ENCODE measurements at regions not wholly inside any gene's neighbourhood (a gene's known extent, or its start where the extent isn't known, plus 50 kb on each side); places are given as distances from the start of the nearest gene placed in this dataset.

GRCh38 chr7:84304407-84304806 is 109.8 kb upstream of the SEMA3A start:
- no peak overlapping the region for H3K4me3 ChIP-seq (ENCODE audit: low read length)
- no peaks in the 10 kb centered on the region for H3K4me1 ChIP-seq (ENCODE audit: insufficient read depth, low read length)
- no peaks in the 10 kb centered on the region for H3K36me3 ChIP-seq (ENCODE audit: insufficient read depth, low read depth, low read length)
- no peak overlapping the region for H3K9ac ChIP-seq (ENCODE audit: low read depth, low read length)
- no peaks in the 10 kb centered on the region for H3K9me3 ChIP-seq (ENCODE audit: insufficient read depth, low read depth, low read length)
- H3K27me3 ChIP-seq (ENCODE audit: insufficient read depth, low read length), result no peaks in the 10 kb centered on the region
- H3K27ac ChIP-seq (ENCODE audit: low read length), result no peak overlapping the region

DNA sequence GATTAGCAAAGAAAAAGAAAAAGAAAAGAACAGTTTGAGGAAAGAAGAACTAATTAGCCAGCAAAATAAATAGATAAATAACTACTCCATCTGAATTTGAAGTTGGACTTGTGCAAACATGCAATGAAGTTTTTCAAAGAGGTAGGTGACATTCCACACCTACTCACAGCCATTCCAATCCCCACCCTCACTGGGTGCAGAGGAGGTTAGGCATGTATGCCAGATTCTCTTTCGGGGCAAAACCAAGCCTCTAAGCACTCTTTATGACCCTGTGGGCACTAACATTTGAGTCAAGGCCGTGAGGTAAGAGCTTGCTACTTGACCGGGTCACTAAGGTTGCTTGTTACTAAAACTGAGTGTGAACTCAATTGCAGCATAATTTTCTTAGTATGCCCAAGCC is 108.4 kb upstream of the SEMA3A start:
- Histone ChIP-seq H3K9me3 (ENCODE audit: insufficient read depth, low read depth, low read length) (no peaks in the 10 kb centered on the region), H3K36me3 (ENCODE audit: insufficient read depth, low read depth, low read length) (no peaks in the 10 kb centered on the region), H3K9ac (ENCODE audit: low read depth, low read length) (no peak overlapping the region), H3K27ac (ENCODE audit: low read length) (no peak overlapping the region), H3K4me3 (ENCODE audit: low read length) (no peak overlapping the region), H3K27me3 (ENCODE audit: insufficient read depth, low read length) (no peaks in the 10 kb centered on the region), H3K4me1 (ENCODE audit: insufficient read depth, low read length) (no peaks in the 10 kb centered on the region)

- H3K9ac ChIP-seq (ENCODE audit: low read depth, low read length), result no peak overlapping the region
- no peak overlapping the region for H3K4me3 ChIP-seq (ENCODE audit: low read length)
- no peaks in the 10 kb centered on the region for H3K9me3 ChIP-seq (ENCODE audit: insufficient read depth, low read depth, low read length)
- H3K36me3 ChIP-seq (ENCODE audit: insufficient read depth, low read depth, low read length), result no peaks in the 10 kb centered on the region
- no peak overlapping the region for H3K27ac ChIP-seq (ENCODE audit: low read length)
- H3K4me1 ChIP-seq (ENCODE audit: insufficient read depth, low read length), result no peaks in the 10 kb centered on the region
- H3K27me3 ChIP-seq (ENCODE audit: insufficient read depth, low read length), result no peaks in the 10 kb centered on the region
Observed at GRCh38 chr7:84297616-84298015, 103.0 kb upstream of the SEMA3A start.

- H3K27me3 ChIP-seq (ENCODE audit: insufficient read depth, low read length), result no peaks in the 10 kb centered on the region
- H3K36me3 ChIP-seq (ENCODE audit: insufficient read depth, low read depth, low read length), result no peaks in the 10 kb centered on the region
- no peak overlapping the region for H3K4me3 ChIP-seq (ENCODE audit: low read length)
- no peaks in the 10 kb centered on the region for H3K9me3 ChIP-seq (ENCODE audit: insufficient read depth, low read depth, low read length)
- no peak overlapping the region for H3K27ac ChIP-seq (ENCODE audit: low read length)
- H3K4me1 ChIP-seq (ENCODE audit: insufficient read depth, low read length), result no peaks in the 10 kb centered on the region
- no peak overlapping the region for H3K9ac ChIP-seq (ENCODE audit: low read depth, low read length)
Observed at GRCh38 chr7:84294847-84295455, 100.4 kb upstream of the SEMA3A start.

DNA sequence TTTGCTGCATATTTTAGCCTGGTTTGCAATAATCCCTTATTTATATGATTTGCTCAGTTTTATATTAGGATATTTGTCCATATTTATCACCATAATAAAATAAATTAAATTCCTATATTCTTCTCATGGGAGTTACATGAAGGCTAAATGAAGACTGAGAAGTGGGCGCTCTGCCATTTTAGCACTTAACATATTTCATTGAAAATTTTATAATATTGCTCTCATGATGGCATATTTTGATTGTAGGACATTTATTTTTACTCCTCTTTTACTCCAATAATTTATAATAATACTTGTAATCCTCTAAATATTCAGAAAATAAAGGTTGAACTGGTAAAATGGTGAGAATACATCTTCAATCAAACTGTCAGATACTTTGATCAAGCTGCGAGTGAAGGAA is 99.8 kb upstream of the SEMA3A start:
- no peak overlapping the region for H3K9ac ChIP-seq (ENCODE audit: low read depth, low read length)
- no peaks in the 10 kb centered on the region for H3K9me3 ChIP-seq (ENCODE audit: insufficient read depth, low read depth, low read length)
- H3K4me1 ChIP-seq (ENCODE audit: insufficient read depth, low read length), result no peaks in the 10 kb centered on the region
- H3K4me3 ChIP-seq (ENCODE audit: low read length), result no peak overlapping the region
- H3K36me3 ChIP-seq (ENCODE audit: insufficient read depth, low read depth, low read length), result no peaks in the 10 kb centered on the region
- H3K27ac ChIP-seq (ENCODE audit: low read length), result no peak overlapping the region
- H3K27me3 ChIP-seq (ENCODE audit: insufficient read depth, low read length), result no peaks in the 10 kb centered on the region

GRCh38 chr7:84291756-84292155 is 97.2 kb upstream of the SEMA3A start:
- Histone ChIP-seq H3K4me3 (ENCODE audit: low read length) (no peak overlapping the region), H3K9me3 (ENCODE audit: insufficient read depth, low read depth, low read length) (no peaks in the 10 kb centered on the region), H3K27ac (ENCODE audit: low read length) (no peak overlapping the region), H3K27me3 (ENCODE audit: insufficient read depth, low read length) (no peaks in the 10 kb centered on the region), H3K9ac (ENCODE audit: low read depth, low read length) (no peak overlapping the region), H3K36me3 (ENCODE audit: insufficient read depth, low read depth, low read length) (no peaks in the 10 kb centered on the region), H3K4me1 (ENCODE audit: insufficient read depth, low read length) (no peaks in the 10 kb centered on the region)

DNA sequence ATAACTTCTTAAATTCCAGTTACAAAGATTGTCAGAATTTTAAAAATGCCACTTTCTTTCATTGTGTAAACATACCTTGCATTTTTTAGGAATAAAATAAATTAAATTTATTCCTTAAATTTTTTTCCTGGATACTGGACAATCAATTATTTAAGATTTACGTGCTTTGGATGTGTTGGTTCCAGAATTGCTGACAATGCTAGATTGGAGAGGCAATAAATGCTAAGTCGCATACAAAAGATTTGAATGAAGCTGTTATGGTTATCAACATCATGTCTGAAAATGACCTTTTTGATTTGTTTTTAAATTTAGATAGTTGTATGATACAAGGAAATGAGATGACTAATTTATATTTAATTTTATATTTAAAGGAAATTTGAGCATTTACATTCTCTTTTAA is 89.2 kb upstream of the SEMA3A start:
- Histone ChIP-seq H3K9ac (ENCODE audit: low read depth, low read length) (no peak overlapping the region), H3K27ac (ENCODE audit: low read length) (no peak overlapping the region), H3K36me3 (ENCODE audit: insufficient read depth, low read depth, low read length) (no peaks in the 10 kb centered on the region), H3K4me1 (ENCODE audit: insufficient read depth, low read length) (no peaks in the 10 kb centered on the region), H3K9me3 (ENCODE audit: insufficient read depth, low read depth, low read length) (no peaks in the 10 kb centered on the region), H3K27me3 (ENCODE audit: insufficient read depth, low read length) (no peaks in the 10 kb centered on the region), H3K4me3 (ENCODE audit: low read length) (no peak overlapping the region)

DNA sequence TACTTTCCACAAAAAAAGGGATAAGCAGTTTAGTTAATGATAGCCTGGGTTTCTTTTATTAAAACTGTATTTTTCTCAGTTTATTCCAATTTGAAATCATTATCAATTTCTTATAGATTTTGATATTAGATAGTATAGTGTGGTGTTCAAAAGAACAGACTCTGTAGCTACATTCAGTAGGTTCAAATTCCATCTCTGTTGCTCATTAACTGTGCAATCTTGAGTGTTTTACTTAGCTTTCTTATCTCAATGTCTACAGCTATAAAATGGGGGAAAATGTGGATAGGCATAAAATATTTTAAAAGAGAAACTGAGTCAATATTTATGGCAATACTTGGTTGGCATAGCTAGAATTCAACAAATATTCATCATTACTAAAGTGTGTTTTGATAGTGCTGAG is 86.9 kb upstream of the SEMA3A start:
- Histone ChIP-seq H3K4me3 (ENCODE audit: low read length) (no peak overlapping the region), H3K9me3 (ENCODE audit: insufficient read depth, low read depth, low read length) (no peaks in the 10 kb centered on the region), H3K4me1 (ENCODE audit: insufficient read depth, low read length) (peaks cover 17% of the 10 kb centered on the region; the same call in 1 of the 2 replicates), H3K27me3 (ENCODE audit: insufficient read depth, low read length) (no peaks in the 10 kb centered on the region), H3K9ac (ENCODE audit: low read depth, low read length) (no peak overlapping the region), H3K36me3 (ENCODE audit: insufficient read depth, low read depth, low read length) (no peaks in the 10 kb centered on the region), H3K27ac (ENCODE audit: low read length) (no peak overlapping the region)

DNA sequence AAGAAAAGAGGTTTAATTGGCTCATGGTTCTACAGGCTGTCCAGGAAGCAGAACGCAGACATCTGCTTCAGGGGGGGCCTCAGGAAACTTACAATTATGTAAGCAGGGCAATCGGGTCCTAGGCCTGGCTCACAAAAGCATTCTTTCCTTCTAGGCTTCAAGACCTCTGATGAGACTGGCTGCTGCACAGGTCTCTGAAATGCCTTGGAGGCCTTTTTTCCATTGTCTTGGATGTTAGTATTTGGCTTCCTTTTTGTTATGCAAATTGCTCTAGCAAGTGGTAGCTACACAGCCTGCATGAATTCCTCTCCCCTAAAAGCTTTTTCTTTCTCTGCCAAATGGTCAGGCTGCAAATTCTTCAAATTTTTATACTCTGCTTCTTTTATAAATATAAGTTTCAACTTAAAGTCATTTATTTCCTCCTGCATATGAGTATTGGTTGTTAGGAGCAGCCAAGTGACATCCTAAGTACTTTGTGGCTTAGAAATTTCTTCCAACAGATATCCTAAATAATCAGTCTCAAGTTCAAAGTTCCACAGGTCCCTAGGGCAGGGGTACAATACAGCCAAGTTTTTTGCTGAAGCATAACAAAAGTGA is 83.1 kb upstream of the SEMA3A start:
- Histone ChIP-seq H3K9me3 (ENCODE audit: insufficient read depth, low read depth, low read length) (no peaks in the 10 kb centered on the region), H3K27ac (ENCODE audit: low read length) (no peak overlapping the region), H3K4me1 (ENCODE audit: insufficient read depth, low read length) (peaks cover 25% of the 10 kb centered on the region; the same call in 1 of the 2 replicates), H3K9ac (ENCODE audit: low read depth, low read length) (peak overlapping the region; percentile 18; the same call in 1 of the 2 replicates), H3K4me3 (ENCODE audit: low read length) (peak overlapping the region; percentile 14; the same call in 1 of the 2 replicates), H3K36me3 (ENCODE audit: insufficient read depth, low read depth, low read length) (no peaks in the 10 kb centered on the region), H3K27me3 (ENCODE audit: insufficient read depth, low read length) (no peaks in the 10 kb centered on the region)

GRCh38 chr7:84274029-84274638 is 79.5 kb upstream of the SEMA3A start:
- Histone ChIP-seq H3K4me3 (ENCODE audit: low read length) (no peak overlapping the region), H3K27ac (ENCODE audit: low read length) (no peak overlapping the region), H3K9ac (ENCODE audit: low read depth, low read length) (no peak overlapping the region), H3K27me3 (ENCODE audit: insufficient read depth, low read length) (no peaks in the 10 kb centered on the region), H3K36me3 (ENCODE audit: insufficient read depth, low read depth, low read length) (no peaks in the 10 kb centered on the region), H3K4me1 (ENCODE audit: insufficient read depth, low read length) (peaks cover 25% of the 10 kb centered on the region; the same call in 1 of the 2 replicates), H3K9me3 (ENCODE audit: insufficient read depth, low read depth, low read length) (no peaks in the 10 kb centered on the region)

DNA sequence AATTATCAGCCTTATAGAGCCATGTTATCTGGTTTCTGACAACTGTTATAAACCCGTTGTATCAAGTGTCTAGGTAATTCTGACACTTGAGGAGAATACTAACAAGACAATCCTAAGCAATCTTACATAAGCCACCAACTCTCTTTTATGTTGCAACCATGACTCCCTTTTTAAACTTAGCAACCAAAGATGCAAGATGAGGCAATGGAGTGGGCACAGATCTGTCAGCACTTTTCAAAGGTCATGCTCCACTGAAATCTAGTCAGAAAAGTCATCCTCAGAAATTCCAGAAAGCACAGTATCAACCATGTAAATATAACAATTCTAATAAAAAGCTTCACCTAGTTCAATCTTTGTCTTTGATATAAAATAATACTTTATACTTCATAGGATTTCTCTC is 77.0 kb upstream of the SEMA3A start:
- Histone ChIP-seq H3K36me3 (ENCODE audit: insufficient read depth, low read depth, low read length) (no peaks in the 10 kb centered on the region), H3K4me1 (ENCODE audit: insufficient read depth, low read length) (peaks cover 8% of the 10 kb centered on the region; the same call in 1 of the 2 replicates), H3K4me3 (ENCODE audit: low read length) (no peak overlapping the region), H3K9me3 (ENCODE audit: insufficient read depth, low read depth, low read length) (no peaks in the 10 kb centered on the region), H3K9ac (ENCODE audit: low read depth, low read length) (no peak overlapping the region), H3K27ac (ENCODE audit: low read length) (no peak overlapping the region), H3K27me3 (ENCODE audit: insufficient read depth, low read length) (no peaks in the 10 kb centered on the region)

DNA sequence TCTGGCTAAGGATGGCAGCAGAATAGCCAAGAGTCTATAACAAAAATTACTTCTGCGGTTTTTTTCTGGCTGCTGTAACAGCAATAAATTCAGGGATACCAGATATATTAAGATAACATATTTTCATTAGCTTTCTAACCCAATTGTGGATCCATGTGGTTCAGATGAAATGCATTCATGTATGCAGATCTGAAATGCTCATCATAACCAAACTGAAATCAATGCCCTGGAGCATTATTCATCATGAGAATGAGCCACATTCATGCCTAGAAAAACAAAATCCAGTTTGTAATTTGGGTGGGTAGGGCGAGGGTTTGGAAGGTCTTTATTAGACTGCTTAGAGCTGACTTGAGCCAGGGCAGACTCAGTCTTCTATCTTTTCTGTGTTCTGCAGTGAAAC is 69.8 kb upstream of the SEMA3A start:
- no peaks in the 10 kb centered on the region for H3K4me1 ChIP-seq (ENCODE audit: insufficient read depth, low read length)
- no peak overlapping the region for H3K27ac ChIP-seq (ENCODE audit: low read length)
- H3K27me3 ChIP-seq (ENCODE audit: insufficient read depth, low read length), result no peaks in the 10 kb centered on the region
- no peak overlapping the region for H3K4me3 ChIP-seq (ENCODE audit: low read length)
- H3K9ac ChIP-seq (ENCODE audit: low read depth, low read length), result no peak overlapping the region
- H3K36me3 ChIP-seq (ENCODE audit: insufficient read depth, low read depth, low read length), result no peaks in the 10 kb centered on the region
- H3K9me3 ChIP-seq (ENCODE audit: insufficient read depth, low read depth, low read length), result no peaks in the 10 kb centered on the region

Measured in iPS-20b (cell line).